Common myeloid progenitor, CD34-positive (primary cell): ENCODE measurements at regions not wholly inside any gene's neighbourhood (a gene's known extent, or its start where the extent isn't known, plus 50 kb on each side); places are given as distances from the start of the nearest gene placed in this dataset.

Experiments used
- CTCF ChIA-PET: fragments of 350-600 bp; sonication (Branson Sonifier 250); formaldehyde crosslinking; loops from one replicate; lab custom pipeline; 2021; ENCODE audit warnings: antibody characterized with exemption; lab: Charles Lee
- POLR2A ChIA-PET: fragments of 350-600 bp; sonication (Branson Sonifier 250); formaldehyde crosslinking; loops from one replicate; lab custom pipeline; 2021; ENCODE audit warnings: antibody characterized with exemption; lab: Charles Lee
- DNase-seq, 3 donors: peaks; one replicate each; pipeline versions ENCODE4 v3.0.0 to v3.0.0-alpha.2; 2013
- H3K27ac ChIP-seq, 2 experiments: 1 replicate in 1 of 2; 2 replicates in 1 of 2; pipeline ENCODE4 v1.7.0; 2013; ENCODE audit warnings: inconsistent platforms in 2 of 2, low read length in 2 of 2, mild to moderate bottlenecking in 2 of 2, low read depth in 1 of 2, moderate library complexity in 1 of 2; ENCODE audit not compliant: severe bottlenecking in 2 of 2, insufficient read depth in 1 of 2, poor library complexity in 1 of 2
- H3K27me3 ChIP-seq, 5 experiments: replicated peaks in 2 of 5; 1 replicate in 3 of 5; 2 replicates in 2 of 5; pipeline versions ENCODE4 v1.6.1 to v1.7.0; 2013; ENCODE audit warnings: low read length in 4 of 5, mild to moderate bottlenecking in 2 of 5, moderate library complexity in 2 of 5, inconsistent platforms in 1 of 5; ENCODE audit not compliant: insufficient read depth in 5 of 5, control insufficient read depth in 4 of 5
- H3K36me3 ChIP-seq, 4 experiments: 1 replicate in 2 of 4; 2 replicates in 2 of 4; pipeline versions ENCODE4 v1.6.1 to v1.7.0; 2013; ENCODE audit warnings: low read length in 3 of 4, control low read depth in 1 of 4, mild to moderate bottlenecking in 1 of 4; ENCODE audit not compliant: control insufficient read depth in 4 of 4, insufficient read depth in 4 of 4
- H3K4me1 ChIP-seq, 4 experiments: 1 replicate in 3 of 4; 2 replicates in 1 of 4; pipeline versions ENCODE4 v1.6.1 to v1.7.1; 2013; ENCODE audit warnings: low read length in 3 of 4, mild to moderate bottlenecking in 3 of 4, control low read depth in 1 of 4, inconsistent platforms in 1 of 4, moderate library complexity in 1 of 4; ENCODE audit not compliant: control insufficient read depth in 4 of 4, insufficient read depth in 4 of 4; ENCODE audit errors: control extremely low read depth in 1 of 4
- H3K4me3 ChIP-seq, 7 experiments: 1 replicate in 4 of 7; 2 replicates in 3 of 7; pipeline versions ENCODE4 v1.5.1 to v1.7.0; 2013; ENCODE audit warnings: mild to moderate bottlenecking in 7 of 7, low read length in 6 of 7, moderate library complexity in 6 of 7, inconsistent platforms in 2 of 7, low read depth in 2 of 7, control low read depth in 1 of 7; ENCODE audit not compliant: insufficient read depth in 4 of 7, control insufficient read depth in 1 of 7; ENCODE audit errors: extremely low read depth in 1 of 7
- H3K9me3 ChIP-seq, 5 experiments: 1 replicate in 4 of 5; 2 replicates in 1 of 5; pipeline versions ENCODE4 v1.6.1 to v1.7.1; 2013; ENCODE audit warnings: low read length in 4 of 5, mild to moderate bottlenecking in 2 of 5, inconsistent platforms in 1 of 5, low read depth in 1 of 5, moderate library complexity in 1 of 5; ENCODE audit not compliant: control insufficient read depth in 4 of 5, insufficient read depth in 2 of 5; ENCODE audit errors: control extremely low read depth in 1 of 5
- WGBS: methylation state at CpG from one replicate; pipeline ENCODE4 v1.1.5; 2013; ENCODE audit not compliant: insufficient coverage; 5-methylcytosine and 5-hydroxymethylcytosine counted together

DNA sequence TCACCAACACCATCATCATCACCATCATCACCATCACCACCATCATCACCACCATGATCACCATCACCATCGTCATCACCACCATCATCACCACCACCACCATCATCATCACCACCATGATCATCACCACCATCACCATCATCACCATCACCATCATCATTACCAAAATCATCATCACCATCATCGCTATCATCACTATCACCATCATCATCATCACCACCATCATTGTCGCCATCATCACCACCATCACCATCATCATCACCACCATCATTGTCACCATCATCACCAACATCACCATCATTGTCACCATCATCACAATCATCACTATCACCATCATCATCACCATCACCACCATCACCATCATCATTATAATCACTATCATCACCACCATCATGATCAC is 893.5 kb downstream of the TBC1D22A start:
- Histone ChIP-seq H3K9me3 (no peaks in the 10 kb centered on the region), H3K27me3 (peaks cover 0 to 3% (median 0%) of the 10 kb centered on the region in 5 experiments), H3K4me1 (no peaks in the 10 kb centered on the region), H3K36me3 (no peaks in the 10 kb centered on the region), H3K27ac (no peak overlapping the region), H3K4me3 (no peak overlapping the region)
- DNase-seq = no peak
- POLR2A ChIA-PET = no interaction called here
- 67% methylated on average over 3 of the region's 3 CpGs for WGBS
- CTCF ChIA-PET = interaction anchor here (0.5 kb wide), 1 partner anchor 439 kb away, joined by 3 read pairs; no protein-coding TSS in a partner anchor

GRCh38 chr22:47654922-47655491 is 892.6 kb downstream of the TBC1D22A start:
- Histone ChIP-seq H3K36me3 (no peaks in the 10 kb centered on the region), H3K4me1 (no peaks in the 10 kb centered on the region), H3K27ac (no peak overlapping the region), H3K27me3 (peaks cover 0 to 3% (median 0%) of the 10 kb centered on the region in 5 experiments), H3K4me3 (no peak overlapping the region), H3K9me3 (no peaks in the 10 kb centered on the region)
- ChIA-PET CTCF (no interaction called here), POLR2A (no interaction called here)
- DNase-seq = no peak
- WGBS = 89% methylated on average over 4 of the region's 5 CpGs

DNA sequence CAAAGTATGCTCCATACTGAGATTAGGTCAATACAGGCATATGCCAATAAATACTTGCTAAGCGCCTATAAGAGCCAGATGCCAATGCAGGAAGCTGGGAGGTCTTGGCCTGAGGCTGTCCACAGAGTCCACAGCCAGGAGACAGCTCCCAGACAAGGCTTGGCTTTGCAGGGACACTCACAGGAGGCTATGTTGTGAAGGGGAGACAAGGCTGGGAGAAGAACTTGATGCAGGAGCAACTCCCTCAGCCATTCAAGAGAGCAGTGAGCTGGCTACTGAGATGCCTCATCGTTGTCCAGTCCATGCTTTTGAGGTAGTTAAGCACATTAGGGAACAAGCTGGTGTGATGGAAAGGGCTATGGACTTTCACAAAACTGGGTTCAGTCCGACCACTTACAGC is 891.5 kb downstream of the TBC1D22A start:
- H3K36me3 ChIP-seq = no peaks in the 10 kb centered on the region
- no peaks in the 10 kb centered on the region for H3K4me1 ChIP-seq
- WGBS = 87% methylated on average over 3 of the region's 3 CpGs
- no peaks in the 10 kb centered on the region for H3K9me3 ChIP-seq
- ChIA-PET POLR2A (no interaction called here), CTCF (no interaction called here)
- peaks cover 0 to 1% (median 0%) of the 10 kb centered on the region in 5 experiments for H3K27me3 ChIP-seq
- no peak overlapping the region for H3K27ac ChIP-seq
- H3K4me3 ChIP-seq = no peak overlapping the region
- no peak for DNase-seq

- POLR2A ChIA-PET = no interaction called here
- WGBS = 98% methylated on average over 6 of the region's 6 CpGs
- Histone ChIP-seq H3K27me3 (peaks cover 0 to 8% (median 0%) of the 10 kb centered on the region in 5 experiments), H3K36me3 (no peaks in the 10 kb centered on the region), H3K4me1 (no peaks in the 10 kb centered on the region), H3K27ac (no peak overlapping the region), H3K9me3 (no peaks in the 10 kb centered on the region), H3K4me3 (no peak overlapping the region)
- DNase-seq = no peak
- CTCF ChIA-PET = no interaction called here
These were observed 889.0 kb downstream of the TBC1D22A start for GRCh38 chr22:47651216-47651987.

DNA sequence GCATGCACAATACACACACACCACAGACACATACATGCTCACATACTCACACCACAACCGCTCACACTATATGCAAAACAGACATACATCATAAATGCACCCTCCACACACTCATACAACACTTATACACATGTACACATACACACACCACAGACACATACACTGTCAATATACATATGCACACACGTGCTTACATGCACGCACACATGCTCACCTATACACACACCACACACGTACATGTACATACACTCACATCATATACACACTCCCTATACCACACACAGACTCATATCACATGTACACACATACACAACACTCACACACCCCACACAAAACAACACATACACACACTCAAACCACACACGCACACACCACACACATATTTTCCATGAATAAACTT is 885.3 kb downstream of the TBC1D22A start:
- H3K4me3 ChIP-seq = no peak overlapping the region
- H3K36me3 ChIP-seq = no peaks in the 10 kb centered on the region
- no peak overlapping the region for H3K27ac ChIP-seq
- peaks cover 0 to 3% (median 0%) of the 10 kb centered on the region in 5 experiments for H3K9me3 ChIP-seq
- POLR2A ChIA-PET = no interaction called here
- H3K4me1 ChIP-seq = no peaks in the 10 kb centered on the region
- H3K27me3 ChIP-seq = peaks cover 0 to 8% (median 0%) of the 10 kb centered on the region in 5 experiments
- CTCF ChIA-PET = no interaction called here
- 94% methylated on average over 4 of the region's 5 CpGs for WGBS
- no peak for DNase-seq

- Histone ChIP-seq H3K4me3 (no peak overlapping the region), H3K9me3 (peaks cover 0 to 3% (median 0%) of the 10 kb centered on the region in 5 experiments), H3K36me3 (no peaks in the 10 kb centered on the region), H3K27ac (no peak overlapping the region), H3K27me3 (peaks cover 0 to 8% (median 0%) of the 10 kb centered on the region in 5 experiments), H3K4me1 (no peaks in the 10 kb centered on the region)
- POLR2A ChIA-PET = no interaction called here
- WGBS = 100% methylated on average over 2 of the region's 3 CpGs
- no peak for DNase-seq
- CTCF ChIA-PET = no interaction called here
These were observed 884.7 kb downstream of the TBC1D22A start for GRCh38 chr22:47647181-47647580.

DNA sequence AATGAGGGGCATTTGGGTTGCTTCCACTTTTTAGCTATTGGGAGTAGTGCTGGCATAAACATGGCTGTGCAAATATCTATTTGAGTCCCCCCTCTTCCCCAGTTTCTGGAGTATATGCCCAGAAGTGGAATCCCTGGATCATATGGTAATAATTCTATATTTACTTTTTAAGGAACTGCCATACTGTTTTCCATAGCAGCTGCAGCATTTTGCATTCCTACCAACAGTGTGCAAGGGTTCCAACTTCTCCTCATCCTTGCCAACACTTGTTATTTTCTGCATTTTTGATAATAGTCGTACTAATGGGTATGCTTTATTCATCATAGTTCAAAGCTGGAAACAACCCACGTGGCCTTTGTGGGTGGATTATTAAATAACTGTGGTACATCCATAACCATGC is 883.5 kb downstream of the TBC1D22A start:
- Histone ChIP-seq H3K36me3 (no peaks in the 10 kb centered on the region), H3K9me3 (peaks cover 0 to 3% (median 0%) of the 10 kb centered on the region in 5 experiments), H3K27ac (no peak overlapping the region), H3K4me1 (no peaks in the 10 kb centered on the region), H3K4me3 (no peak overlapping the region), H3K27me3 (peaks cover 0 to 8% (median 0%) of the 10 kb centered on the region in 5 experiments)
- ChIA-PET POLR2A (no interaction called here), CTCF (no interaction called here)
- DNase-seq = no peak
- no CpG with 5 or more reads among the region's 2 CpGs for WGBS
